Activated CD4-positive, alpha-beta T cell treated with anti-CD3 and anti-CD28 coated beads, Interleukin-2, Interleukin-6, amounts not matched to agents 100 ng/mL and 50 ng/mL, durations not matched to agents 16 hours and 8 hours (primary cell): ENCODE measurements at regions not wholly inside any gene's neighbourhood (a gene's known extent, or its start where the extent isn't known, plus 50 kb on each side); places are given as distances from the start of the nearest gene placed in this dataset.
"Not testable (repeated sequence)": the region's sequence is repeated elsewhere in the genome, so short reads cannot be mapped to it uniquely, and the experiment has no call there.

ENCODE experiments used
- DNase-seq: peaks from one replicate; pipeline ENCODE4 v3.0.0-alpha.2; 2020

DNA sequence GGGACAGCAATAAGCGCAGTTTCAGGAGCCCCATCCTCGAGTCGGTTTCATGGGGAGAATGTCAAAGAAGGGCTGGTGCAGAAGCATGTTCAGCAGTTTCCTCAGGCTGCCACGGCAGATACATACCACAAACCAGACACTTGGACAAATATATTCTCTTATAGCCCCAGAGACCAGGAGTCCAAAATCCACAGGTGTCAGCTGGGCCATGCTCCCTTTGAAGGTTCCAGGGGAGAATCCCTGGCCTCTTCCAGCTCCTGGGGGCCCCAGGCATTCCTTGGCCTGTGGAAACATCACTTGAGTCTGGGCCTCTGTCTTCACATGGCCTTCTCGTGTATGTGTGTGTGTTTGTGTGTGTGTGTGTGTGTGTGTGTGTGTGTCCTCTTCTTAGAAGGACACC, 164.1 kb downstream of the UQCRFS1 start:
- no peak for DNase-seq

DNA sequence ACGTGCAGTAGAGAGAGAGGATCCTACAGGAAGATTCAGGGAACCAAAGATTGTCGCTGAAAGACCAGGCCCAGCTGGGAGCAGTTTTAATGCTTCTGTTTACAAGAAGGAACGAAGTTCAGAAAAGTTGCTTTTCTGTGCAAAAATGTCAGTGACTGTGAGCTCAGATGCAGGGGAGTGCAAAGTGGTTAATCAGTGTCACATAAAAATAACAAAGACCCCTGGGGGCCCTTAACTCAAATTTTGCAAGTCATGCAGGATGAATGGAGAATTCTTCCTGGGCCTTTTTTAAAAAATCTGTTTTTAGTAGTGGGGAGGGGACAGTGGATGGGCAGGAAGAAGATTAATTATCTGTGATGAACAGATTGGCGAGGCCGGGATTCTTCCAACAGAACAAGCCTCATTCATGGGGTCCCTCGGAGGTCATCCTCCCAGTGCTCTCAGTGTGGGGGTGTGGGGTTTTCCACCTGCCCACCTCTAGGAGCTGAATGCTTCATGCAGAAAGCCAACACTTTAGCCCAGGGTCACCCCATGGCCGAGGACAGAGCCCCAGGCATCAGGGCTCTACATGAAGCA, 167.2 kb downstream of the UQCRFS1 start:
- no peak for DNase-seq

DNA sequence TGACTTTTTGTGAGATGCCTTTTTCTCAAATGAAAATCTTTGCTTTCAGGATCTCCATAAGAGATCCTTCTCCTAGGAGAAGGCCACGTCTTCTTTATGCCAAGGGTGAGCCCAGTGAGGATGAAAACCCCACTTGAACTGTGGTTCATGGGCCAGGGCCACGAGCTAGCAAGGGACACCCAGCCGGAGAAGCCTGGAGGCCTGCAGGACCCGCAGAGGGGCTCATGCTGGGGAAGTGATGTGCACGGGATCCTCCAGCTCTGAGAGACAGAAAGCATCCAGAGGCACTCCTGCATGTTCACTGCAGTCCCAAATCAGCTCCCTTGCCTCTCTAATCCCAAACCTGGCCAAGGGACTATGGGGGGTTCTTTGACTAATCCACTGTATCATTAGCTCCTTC, 168.9 kb downstream of the UQCRFS1 start:
- DNase-seq: no peak

DNA sequence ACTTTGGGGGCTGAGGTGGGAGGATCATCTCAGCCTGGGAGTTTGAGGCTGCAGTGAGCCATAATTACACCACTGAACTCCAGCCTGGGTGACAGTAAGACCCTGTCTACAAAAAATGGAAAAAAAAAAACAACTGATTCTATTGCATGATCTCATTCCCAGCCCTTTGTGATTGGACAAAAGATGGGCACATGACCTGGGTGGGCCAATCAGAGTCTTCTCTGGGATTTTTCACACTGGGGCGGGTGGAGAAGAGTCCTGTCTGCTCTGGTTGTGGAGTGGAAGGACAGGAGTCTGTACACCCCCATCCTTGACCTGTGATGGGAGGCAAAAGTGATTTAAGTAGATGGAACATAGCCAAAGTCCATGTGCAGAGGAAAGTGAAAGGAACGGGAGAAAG, 170.5 kb downstream of the UQCRFS1 start:
- no peak for DNase-seq

DNA sequence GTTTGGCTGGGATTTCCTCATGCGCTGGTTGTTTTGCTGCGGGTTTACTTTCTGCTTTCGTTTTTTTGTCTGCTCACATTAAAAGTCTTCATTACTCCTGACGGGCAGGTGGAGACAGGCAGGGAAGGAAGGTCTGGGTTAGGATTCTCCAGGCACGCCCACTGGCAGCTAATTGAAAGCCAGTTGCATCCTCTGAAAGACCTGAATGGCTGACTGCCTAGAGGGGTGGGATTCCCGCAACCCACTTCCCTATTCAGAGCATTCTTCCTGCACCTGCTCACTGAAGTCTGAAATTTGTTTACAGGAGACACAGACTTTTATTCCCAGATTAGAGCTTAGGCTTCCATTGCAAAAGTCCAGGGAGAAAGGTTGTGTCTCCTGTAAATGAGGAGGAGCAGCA, 172.0 kb downstream of the UQCRFS1 start:
- no peak for DNase-seq

DNA sequence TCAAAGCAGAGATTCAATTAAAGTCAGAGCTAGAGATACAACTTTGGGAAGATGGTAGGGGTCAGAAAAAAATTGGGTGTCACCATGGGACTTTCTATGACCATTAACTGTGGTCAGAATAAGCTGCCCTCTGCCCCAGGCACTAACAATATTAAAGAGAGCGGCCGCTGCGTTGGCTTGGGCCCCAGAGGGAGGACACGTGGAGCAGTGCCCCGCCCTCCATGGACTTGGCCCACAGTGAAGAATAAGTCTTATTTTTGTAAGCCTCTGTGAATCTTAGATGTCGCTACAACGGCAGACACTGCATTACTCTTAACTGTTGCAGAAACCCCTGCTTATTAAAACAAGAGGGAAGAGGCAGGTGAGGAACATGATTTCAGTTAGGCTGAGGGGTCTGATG, 172.7 kb downstream of the UQCRFS1 start:
- no peak for DNase-seq

DNA sequence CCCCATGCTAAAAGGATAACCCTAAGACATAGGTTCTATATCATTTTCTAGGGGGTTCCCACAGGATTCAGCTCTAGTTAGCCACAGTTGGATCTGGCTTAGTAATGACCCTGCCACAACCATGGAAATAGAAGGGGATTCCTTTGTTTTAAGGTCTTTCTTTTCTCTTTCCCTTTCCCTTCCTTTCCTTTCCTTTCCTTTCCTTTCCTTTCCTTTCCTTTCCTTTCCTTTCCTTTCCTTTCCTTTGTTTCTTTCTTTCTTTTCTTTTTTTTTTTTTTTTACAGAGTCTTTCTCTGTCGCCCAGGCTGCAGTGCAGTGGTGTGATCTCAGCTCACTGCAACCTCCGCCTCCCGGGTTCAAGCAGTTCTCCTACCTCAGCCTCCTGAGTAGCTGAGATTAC, 173.9 kb downstream of the UQCRFS1 start:
- not testable (repeated sequence) for DNase-seq

DNA sequence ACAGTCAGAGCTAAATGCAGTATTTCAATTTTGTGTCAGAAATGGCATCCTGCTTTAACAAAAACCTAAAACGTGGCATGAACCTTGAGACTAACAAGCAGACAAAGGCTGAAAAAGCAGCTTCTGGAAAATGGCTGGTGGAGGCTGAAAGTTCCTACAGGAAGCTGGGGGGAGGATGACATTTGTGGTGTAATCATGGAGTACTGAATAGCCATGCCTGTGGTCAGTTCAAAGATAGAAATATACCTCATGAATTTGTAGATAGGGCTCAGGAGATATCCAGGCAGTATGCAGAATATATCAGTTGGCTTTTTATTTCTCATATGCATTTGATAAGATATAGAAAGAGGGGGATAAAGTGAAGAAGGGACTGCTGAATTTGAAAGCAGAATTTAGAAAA, 181.7 kb downstream of the UQCRFS1 start:
- no peak for DNase-seq

DNA sequence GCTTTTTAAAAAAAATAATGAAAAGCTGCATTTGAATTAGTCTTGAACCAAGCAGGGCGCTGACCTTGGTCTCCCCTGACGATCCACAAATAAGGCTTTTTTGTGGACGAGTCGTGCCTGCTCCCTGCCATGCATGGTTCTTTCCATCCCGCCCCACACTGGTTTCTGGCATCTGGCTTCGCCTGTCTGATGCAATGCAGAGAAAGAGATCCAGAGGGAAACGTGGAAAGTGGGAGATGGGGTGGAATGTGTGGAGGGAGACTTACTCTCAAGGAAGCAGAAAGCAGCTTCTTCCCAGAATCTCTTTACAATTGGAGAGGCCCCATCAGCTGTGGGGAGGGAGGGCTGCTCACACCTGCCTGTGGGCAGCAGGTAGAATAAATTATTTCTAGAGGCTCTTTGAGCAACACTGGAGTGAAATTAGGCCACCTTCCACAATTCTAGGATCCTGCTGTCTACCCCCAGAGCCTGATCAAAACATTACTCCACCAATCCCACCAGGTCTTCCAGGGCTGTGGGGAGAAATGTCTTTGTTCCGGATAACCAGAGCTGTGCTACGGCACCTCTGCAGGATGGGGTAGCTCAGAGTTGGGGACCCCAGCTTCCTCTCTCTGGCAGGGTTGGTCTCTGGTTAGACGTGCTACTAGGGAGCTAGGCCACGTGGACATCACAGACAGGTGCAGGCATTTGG, 183.5 kb downstream of the UQCRFS1 start:
- DNase-seq: no peak

DNA sequence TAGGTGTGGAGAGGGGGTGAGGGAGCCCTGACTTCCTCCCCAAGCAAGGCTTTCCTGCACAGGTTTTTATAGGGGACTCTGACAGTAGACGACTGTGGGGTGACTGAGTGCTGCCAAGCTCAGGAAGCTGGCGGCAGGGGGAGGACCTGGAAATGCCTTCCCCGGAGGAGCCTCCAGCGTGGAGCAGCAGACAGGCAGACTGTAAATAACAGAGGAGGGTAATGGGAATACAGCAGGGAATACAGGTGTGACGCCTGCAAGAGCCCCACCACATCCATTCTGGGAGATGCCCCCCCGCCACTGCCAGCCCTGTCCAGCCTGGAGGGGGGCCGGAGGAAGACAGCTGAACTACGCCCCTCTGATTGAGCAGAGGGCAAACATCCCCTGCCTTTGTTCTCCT, 190.4 kb downstream of the UQCRFS1 start:
- no peak for DNase-seq

DNA sequence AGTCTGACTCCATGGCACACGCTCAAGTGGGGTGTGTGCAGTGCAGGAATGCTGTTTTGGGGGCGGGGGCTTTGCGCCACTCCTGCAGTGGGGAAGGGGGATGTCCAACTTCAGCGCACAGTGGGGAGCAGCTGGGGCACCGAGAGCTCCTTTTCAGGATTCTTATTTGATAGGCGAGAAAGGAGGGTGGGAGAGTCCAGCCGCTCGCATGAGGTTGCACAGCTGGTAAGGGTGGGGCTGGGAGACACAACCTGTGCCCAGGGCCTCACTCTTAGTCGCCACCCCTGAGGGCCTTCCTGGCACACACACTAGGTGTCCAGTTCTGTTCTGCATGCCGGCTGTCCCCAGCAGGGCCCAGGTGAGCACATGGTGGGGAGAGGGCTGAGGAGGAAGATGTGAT, 190.8 kb downstream of the UQCRFS1 start:
- no peak for DNase-seq

DNA sequence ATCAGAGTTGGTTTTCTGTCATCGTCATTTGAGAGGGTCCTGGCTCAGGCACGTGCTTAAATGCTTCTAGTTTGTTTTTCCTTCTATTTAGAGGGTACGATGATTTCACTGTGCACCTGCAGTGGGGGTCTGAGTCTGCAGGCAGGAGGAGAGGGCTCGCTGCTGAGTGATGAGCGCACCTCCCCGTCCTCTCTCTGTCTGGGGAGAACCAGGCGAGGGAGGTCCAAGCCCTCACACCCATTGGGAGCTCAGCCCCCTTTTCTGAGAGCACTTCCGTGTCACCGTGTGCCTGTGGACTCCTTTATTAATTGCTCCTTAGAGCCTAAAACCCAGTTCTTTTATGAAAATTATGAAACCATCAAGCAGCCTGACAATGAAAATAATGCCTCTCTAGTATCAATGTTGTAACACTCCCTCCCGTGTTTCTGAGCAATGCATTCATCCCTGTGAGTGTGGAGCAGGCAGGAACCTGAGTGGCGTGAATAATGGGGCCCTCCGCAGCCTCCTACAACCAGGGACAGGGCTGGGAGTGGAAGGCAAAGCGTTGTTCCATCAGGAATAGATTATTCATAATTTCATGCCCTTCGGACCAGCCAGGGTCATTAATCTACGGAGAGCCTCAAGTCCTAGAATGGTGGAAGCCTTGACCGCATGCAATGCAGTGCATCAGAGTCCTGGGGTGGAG, 191.6 kb downstream of the UQCRFS1 start:
- DNase-seq: no peak

DNA sequence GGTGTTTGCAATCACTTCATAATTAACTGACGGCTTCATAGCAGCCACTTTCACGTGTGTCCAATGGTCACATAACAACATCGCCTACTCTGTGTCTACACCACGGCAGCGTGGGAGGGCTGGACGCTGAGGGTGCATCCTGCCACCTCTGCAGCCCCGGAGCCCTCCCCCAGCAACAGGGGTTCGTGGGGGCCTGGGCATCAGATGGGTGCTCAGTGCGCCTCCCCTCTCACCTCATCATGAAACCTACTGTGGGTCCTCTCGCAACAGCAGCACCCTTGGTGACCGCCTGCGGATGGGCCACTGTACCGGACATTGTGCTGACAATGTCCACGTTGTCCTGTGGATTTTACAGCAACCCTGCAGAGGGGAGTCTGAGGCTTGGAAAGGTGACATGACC, 193.5 kb downstream of the UQCRFS1 start:
- DNase-seq: no peak

DNA sequence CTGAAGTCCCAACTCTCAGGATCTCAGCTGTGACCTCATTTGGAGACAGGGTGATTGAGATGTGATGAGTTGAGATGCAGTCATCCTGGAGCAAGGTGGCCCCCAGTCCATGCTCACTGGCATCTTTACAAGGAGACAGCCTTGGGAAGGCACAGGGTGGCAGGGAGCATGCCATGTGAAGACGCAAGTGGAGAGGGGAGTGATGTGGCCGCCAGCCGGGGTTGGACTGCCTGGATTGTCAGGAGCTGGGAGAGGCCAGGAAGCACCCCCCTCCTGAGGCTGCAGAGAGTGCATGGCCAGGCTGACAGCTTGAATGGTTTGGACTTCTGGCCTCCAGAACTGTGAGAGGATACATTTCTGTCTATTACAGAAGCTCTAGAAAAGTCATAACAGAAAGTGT, 194.4 kb downstream of the UQCRFS1 start:
- DNase-seq: no peak

DNA sequence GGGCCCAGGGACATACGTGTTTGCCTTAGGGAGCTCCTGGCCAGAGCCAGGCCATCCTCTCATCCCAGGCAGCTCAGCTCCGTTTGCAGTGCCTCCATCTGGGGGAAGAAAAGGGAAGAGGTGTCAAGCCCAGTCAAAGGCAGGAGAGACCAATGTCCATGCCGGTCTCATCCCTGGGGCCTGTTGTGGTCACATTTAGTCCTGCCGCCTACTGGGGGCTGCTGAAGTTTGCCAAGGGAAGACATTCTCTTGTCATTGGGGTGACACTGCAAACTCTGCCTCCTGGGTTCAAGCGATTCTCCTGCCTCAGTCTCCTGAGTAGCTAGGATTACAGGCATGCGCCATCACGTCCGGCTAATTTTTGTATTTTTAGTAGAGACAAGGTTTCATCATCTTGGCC, 195.2 kb downstream of the UQCRFS1 start:
- DNase-seq: no peak

DNA sequence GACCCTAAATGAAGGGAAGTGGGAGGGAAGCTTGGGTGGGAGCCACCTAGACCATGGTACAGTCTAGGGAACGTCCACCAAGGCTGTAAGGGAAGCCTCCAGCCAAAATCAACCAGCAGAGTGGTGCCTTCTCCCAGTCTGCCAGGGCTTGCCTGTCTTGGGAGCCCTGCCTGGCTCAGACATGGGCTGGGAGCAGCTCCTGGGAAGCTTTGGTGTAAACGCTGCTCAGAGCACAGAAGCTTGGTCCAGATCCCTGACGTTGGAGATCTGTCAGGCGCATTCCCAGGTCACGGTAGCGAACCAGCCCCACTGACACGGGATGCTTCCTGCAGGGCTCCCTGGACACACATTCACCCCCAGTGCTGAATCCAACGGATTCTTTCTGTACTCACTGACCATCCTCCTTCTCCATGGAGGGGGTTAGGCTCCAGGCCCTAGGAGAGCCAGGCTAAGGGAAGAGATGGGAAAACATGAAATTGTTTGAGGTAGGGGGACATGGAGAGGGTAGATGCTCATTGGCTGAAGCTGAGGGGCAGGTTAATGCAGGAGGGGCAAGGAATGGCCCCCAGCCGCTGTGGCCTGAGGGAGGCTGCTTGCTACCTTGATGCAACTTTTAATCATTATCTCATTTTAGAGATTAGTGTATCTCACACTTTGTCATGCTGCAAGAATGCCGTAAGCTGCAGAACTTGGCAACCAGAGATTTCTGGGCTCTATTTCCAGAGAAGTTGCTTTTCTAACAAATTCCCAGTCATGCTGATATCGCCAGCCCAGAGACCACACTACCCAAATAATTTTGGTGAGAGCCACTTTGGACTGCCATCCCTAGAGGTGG, 195.8 kb downstream of the UQCRFS1 start:
- DNase-seq: no peak

DNA sequence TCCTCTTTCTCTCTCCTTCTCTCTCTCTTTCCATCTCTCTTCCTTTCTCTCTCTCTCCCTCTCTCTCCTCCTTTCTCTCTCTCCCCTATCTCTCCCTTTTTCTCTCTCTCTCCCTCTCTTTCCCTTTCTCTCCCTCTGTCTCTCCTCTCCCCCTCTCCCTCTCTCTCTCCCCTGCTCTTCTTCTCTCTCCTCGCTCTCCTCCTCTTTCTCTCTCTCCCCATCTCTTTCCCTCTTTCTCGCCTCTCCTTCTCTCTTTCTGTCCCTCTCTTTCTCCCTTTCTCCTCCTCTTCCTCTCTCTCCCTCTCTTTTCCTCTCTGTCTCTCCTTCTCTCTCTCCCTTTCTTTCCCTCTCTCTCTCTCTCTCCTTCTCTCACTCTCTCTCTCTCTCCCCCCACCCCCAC, 196.6 kb downstream of the UQCRFS1 start:
- DNase-seq: no peak

DNA sequence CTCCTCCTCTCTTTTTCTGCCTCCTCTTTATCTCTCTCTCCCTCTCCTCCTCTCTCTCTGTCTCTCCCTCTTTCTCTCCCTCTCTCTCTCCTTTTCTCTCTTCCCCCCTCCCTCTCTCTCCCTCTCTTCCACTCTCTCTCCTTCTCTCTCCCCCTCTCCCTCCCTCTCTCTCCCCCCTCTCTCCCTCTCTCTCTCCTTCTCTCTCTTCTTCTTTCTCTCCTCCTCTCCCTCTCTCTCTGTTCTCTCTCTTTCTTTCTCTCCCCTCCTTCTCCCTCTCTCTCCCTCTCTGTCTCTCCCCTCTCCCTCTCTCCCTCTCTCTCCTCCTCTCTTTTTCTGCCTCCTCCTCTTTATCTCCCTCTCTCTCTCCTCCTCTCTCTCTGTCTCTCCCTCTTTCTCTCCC, 197.4 kb downstream of the UQCRFS1 start:
- DNase-seq: no peak

DNA sequence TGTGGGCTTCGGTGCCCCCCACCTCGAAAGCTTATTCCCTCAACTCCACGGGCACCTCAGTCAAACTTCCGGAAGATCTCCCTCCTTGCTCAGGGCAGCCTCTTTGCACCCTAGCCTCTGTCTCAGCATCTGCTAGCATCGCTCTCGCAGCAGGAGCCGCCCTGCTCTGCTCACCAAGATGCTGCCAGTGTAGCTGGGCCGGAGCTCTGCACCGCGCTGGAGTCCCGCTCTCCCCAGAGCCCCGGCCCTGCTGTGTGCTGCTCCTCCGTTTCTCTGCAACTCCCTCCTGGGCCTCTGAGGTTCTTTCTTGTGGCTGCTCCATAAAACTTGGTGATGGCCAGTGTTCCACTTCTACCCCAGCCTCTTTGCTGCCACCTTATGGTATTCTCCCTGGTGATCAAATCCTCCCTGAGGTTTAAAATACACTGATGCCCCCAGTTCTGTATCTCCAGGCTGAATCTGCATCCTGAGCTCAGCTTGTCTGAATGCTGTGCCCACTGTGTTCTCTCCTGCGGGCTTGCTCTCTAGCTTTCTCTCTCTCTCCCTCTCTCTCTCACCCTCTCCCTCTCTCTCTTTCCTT, 198.0 kb downstream of the UQCRFS1 start:
- DNase-seq: no peak

DNA sequence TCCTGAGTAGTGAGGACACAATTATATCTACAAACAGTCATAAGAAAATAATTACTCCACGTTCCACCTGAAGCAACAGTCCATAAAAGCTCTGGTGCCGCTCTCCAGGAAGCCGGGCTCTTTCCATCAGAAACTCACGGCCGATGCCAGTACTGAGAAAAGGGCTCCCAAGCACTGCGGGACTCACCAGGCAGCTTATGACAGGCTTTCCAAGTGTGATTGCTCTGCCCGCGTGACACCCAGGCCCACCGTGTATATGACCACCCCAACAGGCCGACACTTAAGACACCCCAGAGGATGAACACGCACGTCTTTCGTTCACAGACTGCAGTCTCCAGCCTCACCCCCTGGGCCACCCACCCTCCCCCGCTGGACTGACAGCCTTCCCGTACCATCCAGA, 199.0 kb downstream of the UQCRFS1 start:
- DNase-seq: no peak

DNA sequence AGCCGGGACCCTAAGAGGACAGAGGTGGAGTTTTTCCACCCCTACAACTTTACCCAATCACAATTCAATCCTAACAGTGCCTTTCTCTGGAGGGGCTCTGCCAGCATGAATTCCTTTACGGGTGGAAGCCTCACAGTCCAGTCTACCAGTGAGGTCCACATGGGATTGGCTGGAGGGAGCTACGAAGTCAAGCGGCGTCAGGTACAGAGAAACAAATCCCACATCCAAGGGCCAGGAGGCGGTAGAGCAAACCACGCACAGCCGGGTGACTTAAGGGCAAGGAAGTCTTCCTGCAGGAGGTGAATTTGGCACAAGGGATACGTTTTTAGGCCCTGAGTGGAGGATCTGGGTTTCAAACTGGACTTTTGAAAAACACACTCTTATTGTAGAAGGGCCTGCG, 199.6 kb downstream of the UQCRFS1 start:
- DNase-seq: no peak

DNA sequence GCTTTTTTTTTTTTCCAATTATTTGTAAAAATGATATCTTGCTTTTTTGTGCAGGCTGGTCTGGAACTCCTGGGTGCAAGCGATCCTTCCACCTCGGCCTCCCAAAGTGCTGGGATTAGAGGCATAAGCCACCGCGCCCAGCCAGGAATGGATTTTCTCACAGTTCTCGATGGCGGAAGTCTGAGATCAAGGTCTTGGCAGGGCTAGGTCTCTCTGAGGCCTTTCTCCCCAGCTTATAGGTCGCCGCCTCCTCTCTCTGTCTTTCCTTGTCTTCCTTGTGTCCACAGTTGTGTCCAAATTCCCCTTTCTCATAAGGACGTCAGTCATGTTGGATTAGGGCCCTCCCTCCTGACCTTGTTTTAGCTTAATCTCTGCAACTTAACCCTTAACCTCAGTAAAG, 200.5 kb downstream of the UQCRFS1 start:
- no peak for DNase-seq

DNA sequence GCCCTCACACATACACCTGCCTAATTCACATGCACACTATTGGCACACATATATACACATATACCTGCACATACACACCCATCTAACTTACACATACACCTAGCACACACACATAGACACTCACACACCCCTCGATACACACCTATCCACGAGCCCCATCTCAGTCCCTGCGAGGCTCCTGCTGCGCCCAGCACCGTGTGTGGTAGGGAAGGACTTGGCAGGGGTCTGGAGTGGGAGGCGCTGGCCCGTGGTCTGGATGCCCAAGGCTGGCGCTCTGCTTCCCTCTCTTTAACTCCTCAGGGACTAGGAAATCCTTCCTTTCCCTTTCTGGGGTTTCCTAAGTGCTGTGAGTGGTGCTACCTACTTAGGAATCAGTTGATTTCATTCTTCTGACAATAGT, 202.7 kb downstream of the UQCRFS1 start:
- no peak for DNase-seq
